Endothelial cell of umbilical vein (primary cell): ENCODE measurements at regions not wholly inside any gene's neighbourhood (a gene's known extent, or its start where the extent isn't known, plus 50 kb on each side); places are given as distances from the start of the nearest gene placed in this dataset.

Source experiments
- BruUV-seq: library from RNA; stranded (reverse); fragments of 400-500 nt; replicated peaks from 2 replicates; lab custom pipeline; 2021; lab: Mats Ljungman, UMichigan
- CTCF ChIA-PET: fragments of 300-600, 350-600 bp; sonication (Branson Sonifier 250); formaldehyde crosslinking; loops from one replicate; lab custom pipeline; 2021; ENCODE audit warnings: antibody characterized with exemption, inconsistent platforms; lab: Charles Lee
- POLR2A ChIA-PET: fragments of 300-600, 350-600 bp; sonication (Branson Sonifier 250); formaldehyde crosslinking; loops from one replicate; lab custom pipeline; 2021; ENCODE audit warnings: antibody characterized with exemption, inconsistent platforms; lab: Charles Lee
- DNase-seq: peaks from one replicate; pipeline ENCODE4 v3.0.0-alpha.2; 2011; ENCODE audit warnings: low read depth, low spot score
- FAIRE-seq: peaks from 2 replicates; lab custom pipeline; 2011; peaks lifted over from hg19 to GRCh38; lab: Jason Lieb, UNC
- H2AFZ ChIP-seq: 2 replicates; pipeline ENCODE4 v1.6.0; 2012; ENCODE audit warnings: low read depth, low read length, control low read depth, inconsistent platforms
- H3K27ac ChIP-seq: 2 replicates; pipeline ENCODE4 v1.5.1; 2011; ENCODE audit warnings: low read depth, mild to moderate bottlenecking, control low read depth, low read length, moderate library complexity; ENCODE audit not compliant: insufficient read depth
- H3K27me3 ChIP-seq, 2 experiments: 2 replicates each; pipeline versions ENCODE4 v1.6.0 to v1.6.1; 2011; ENCODE audit warnings: low read length in 2 of 2, mixed read lengths in 1 of 2; ENCODE audit not compliant: control insufficient read depth in 2 of 2, insufficient read depth in 2 of 2
- H3K36me3 ChIP-seq, 2 experiments: 2 replicates in 1 of 2; 3 replicates in 1 of 2; pipeline ENCODE4 v1.5.1; 2011; ENCODE audit warnings: low read length in 2 of 2, mild to moderate bottlenecking in 1 of 2, moderate library complexity in 1 of 2; ENCODE audit not compliant: control insufficient read depth in 2 of 2, insufficient read depth in 2 of 2; ENCODE audit errors: extremely low read depth in 1 of 2
- H3K4me1 ChIP-seq: 3 replicates; pipeline ENCODE4 v1.5.1; 2011; ENCODE audit warnings: mild to moderate bottlenecking, low read length; ENCODE audit not compliant: control insufficient read depth, insufficient read depth; ENCODE audit errors: extremely low read depth
- H3K4me2 ChIP-seq: 2 replicates; pipeline ENCODE4 v1.6.1; 2011; ENCODE audit warnings: low read length, control low read depth, mixed read lengths; ENCODE audit not compliant: insufficient read depth
- H3K4me3 ChIP-seq, 3 experiments: fragments of 200-600 bp in 1 of 3; sonication (generic), shearing (Covaris generic) in 1 of 3; replicated peaks in 1 of 3; 2 replicates each; pipeline ENCODE4 v1.5.1; 2011 to 2016; ENCODE audit warnings: control low read depth in 3 of 3, low read length in 3 of 3, mild to moderate bottlenecking in 2 of 3, inconsistent platforms in 1 of 3, low read depth in 1 of 3, moderate library complexity in 1 of 3; ENCODE audit not compliant: insufficient read depth in 1 of 3
- H3K79me2 ChIP-seq: 2 replicates; pipeline ENCODE4 v1.6.0; 2012; ENCODE audit warnings: low read length, inconsistent platforms; ENCODE audit not compliant: control insufficient read depth, insufficient read depth
- H3K9ac ChIP-seq: replicated peaks from 2 replicates; pipeline ENCODE3; 2011; ENCODE audit warnings: low read length, control low read depth; ENCODE audit not compliant: insufficient read depth; ENCODE audit errors: extremely low read depth
- H3K9me1 ChIP-seq: replicated peaks from 3 replicates; pipeline ENCODE4 v1.6.0; 2011; ENCODE audit warnings: mild to moderate bottlenecking, low read length; ENCODE audit not compliant: control insufficient read depth, insufficient read depth; ENCODE audit errors: extremely low read depth
- H3K9me3 ChIP-seq: replicated peaks from 2 replicates; pipeline ENCODE4 v1.5.1; 2012; ENCODE audit warnings: low read length, inconsistent platforms; ENCODE audit not compliant: control insufficient read depth, insufficient read depth
- H4K20me1 ChIP-seq: replicated peaks from 2 replicates; pipeline ENCODE3; 2011; ENCODE audit warnings: mild to moderate bottlenecking, low read length; ENCODE audit not compliant: control insufficient read depth, insufficient read depth; ENCODE audit errors: extremely low read depth
- EZH2 ChIP-seq: IDR thresholded peaks from 2 replicates; pipeline ENCODE4 v1.6.1; 2012; ENCODE audit warnings: borderline replicate concordance, low read depth, mild to moderate bottlenecking, moderate library complexity, low read length, inconsistent platforms; ENCODE audit not compliant: severe bottlenecking
- FOS ChIP-seq: IDR thresholded peaks from 2 replicates; pipeline ENCODE4 v1.6.1; 2011; ENCODE audit warnings: mild to moderate bottlenecking, low read length, moderate library complexity, borderline replicate concordance; ENCODE audit not compliant: insufficient read depth
- JUN ChIP-seq: IDR thresholded peaks from 2 replicates; pipeline ENCODE4 v1.6.1; 2011; ENCODE audit warnings: borderline replicate concordance, low read depth; ENCODE audit not compliant: insufficient read length, insufficient read depth
- POLR2A ChIP-seq: IDR thresholded peaks from 2 replicates; pipeline ENCODE4 v1.6.1; 2012; ENCODE audit warnings: low read depth, mild to moderate bottlenecking, control low read depth, low read length
- dilution Hi-C: fragments of 300-500 bp; cut with MboI; formaldehyde crosslinking; loops from one replicate; pipeline ENCODE4 v1.15.0; 2019; ENCODE audit warnings: low sequenced_read_pairs; ENCODE audit not compliant: extremely low pct_ligation_motif_present
- intact Hi-C: fragments of 100-400 bp; cut with micrococcal nuclease; formaldehyde crosslinking; loops from one replicate; pipeline ENCODE4 v1.10.0; 2022
- TF ChIP-seq, protein P1 (sequence below), 2 donors: IDR thresholded peaks; 1 replicate in 1 of 2; 2 replicates in 1 of 2; pipeline ENCODE4 v1.5.1; 2011; ENCODE audit warnings: low read length in 2 of 2, mild to moderate bottlenecking in 2 of 2, moderate library complexity in 2 of 2, control low read depth in 1 of 2, inconsistent platforms in 1 of 2, low read depth in 1 of 2; ENCODE audit not compliant: insufficient read depth in 1 of 2; ENCODE audit errors: extremely low read depth in 1 of 2

DNA sequence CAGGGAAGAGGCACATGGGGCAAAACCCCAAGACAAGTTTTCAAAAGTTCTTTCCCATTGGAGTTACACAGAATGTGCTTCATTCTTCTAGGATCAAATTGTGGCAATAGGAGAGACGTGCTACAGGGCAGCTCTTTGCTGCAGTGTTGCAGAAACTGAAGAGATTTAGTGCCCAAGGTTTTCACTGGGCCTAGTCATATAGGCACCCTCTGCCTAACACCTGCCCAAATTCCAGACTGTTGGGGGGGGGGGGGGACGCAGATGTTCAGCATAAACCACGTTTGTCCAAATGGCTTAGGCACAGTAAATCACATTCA, 346.8 kb upstream of the ZNF717 start:
- no peak for DNase-seq
- no TSS peak for BruUV-seq
- Histone ChIP-seq H3K27me3 (no peaks in the 10 kb centered on the region), H3K9me1 (no peaks in the 10 kb centered on the region), H3K9me3 (peaks cover 4% of the 10 kb centered on the region), H3K36me3 (no peaks in the 10 kb centered on the region), H3K4me2 (no peak overlapping the region), H4K20me1 (no peaks in the 10 kb centered on the region), H3K4me1 (no peaks in the 10 kb centered on the region), H2AFZ (no peak overlapping the region), H3K79me2 (no peaks in the 10 kb centered on the region), H3K27ac (no peak overlapping the region), H3K9ac (no peak overlapping the region), H3K4me3 (no peak overlapping the region)
- no peak for FAIRE-seq
- ChIA-PET CTCF (no interaction called here), POLR2A (no interaction called here)
- intact Hi-C loops, result no loop called here
- dilution Hi-C loops, result no loop called here
- TF ChIP-seq FOS (no peak), POLR2A (no peak)

DNA sequence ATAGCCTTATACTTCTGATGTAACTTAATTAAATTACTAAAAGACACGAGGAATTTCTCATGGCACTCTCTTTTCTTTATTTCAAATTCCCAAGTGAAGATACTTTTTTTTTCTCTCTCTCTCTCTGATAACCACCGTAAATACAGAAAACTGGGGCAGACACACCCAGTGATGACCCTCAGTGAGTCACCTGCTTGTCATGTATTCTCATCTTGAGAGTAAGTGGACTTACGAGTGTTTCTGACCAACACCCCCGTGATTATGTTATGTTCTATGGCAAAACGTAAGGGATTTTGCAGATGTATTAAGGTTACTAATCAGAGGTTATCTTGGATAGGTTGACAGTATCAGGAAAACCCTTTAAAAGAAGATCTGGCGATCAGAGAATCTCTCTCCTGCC, 348.8 kb upstream of the ZNF717 start:
- Histone ChIP-seq H3K27me3 (no peaks in the 10 kb centered on the region), H4K20me1 (no peaks in the 10 kb centered on the region), H3K4me1 (no peaks in the 10 kb centered on the region), H3K9ac (no peak overlapping the region), H3K79me2 (no peaks in the 10 kb centered on the region), H3K4me3 (no peak overlapping the region), H3K4me2 (no peak overlapping the region), H3K9me3 (peaks cover 4% of the 10 kb centered on the region), H3K36me3 (no peaks in the 10 kb centered on the region), H3K9me1 (no peaks in the 10 kb centered on the region), H2AFZ (no peak overlapping the region), H3K27ac (no peak overlapping the region)
- ChIA-PET CTCF (no interaction called here), POLR2A (no interaction called here)
- intact Hi-C loops (no loop called here), dilution Hi-C loops (no loop called here)
- TF ChIP-seq, protein P1, sequence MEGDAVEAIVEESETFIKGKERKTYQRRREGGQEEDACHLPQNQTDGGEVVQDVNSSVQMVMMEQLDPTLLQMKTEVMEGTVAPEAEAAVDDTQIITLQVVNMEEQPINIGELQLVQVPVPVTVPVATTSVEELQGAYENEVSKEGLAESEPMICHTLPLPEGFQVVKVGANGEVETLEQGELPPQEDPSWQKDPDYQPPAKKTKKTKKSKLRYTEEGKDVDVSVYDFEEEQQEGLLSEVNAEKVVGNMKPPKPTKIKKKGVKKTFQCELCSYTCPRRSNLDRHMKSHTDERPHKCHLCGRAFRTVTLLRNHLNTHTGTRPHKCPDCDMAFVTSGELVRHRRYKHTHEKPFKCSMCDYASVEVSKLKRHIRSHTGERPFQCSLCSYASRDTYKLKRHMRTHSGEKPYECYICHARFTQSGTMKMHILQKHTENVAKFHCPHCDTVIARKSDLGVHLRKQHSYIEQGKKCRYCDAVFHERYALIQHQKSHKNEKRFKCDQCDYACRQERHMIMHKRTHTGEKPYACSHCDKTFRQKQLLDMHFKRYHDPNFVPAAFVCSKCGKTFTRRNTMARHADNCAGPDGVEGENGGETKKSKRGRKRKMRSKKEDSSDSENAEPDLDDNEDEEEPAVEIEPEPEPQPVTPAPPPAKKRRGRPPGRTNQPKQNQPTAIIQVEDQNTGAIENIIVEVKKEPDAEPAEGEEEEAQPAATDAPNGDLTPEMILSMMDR (IDR thresholded peaks at IDR 0.05; ENCODE audit: extremely low read depth in 1 of 2, insufficient read depth in 1 of 2, low read depth in 1 of 2, low read length in 2 of 2), result no peak
- TF ChIP-seq EZH2 (no peak), JUN (no peak)
- BruUV-seq, result no TSS peak
- DNase-seq (no peak), FAIRE-seq (no peak)
